Sigmoid colon (tissue), 6 donors: ENCODE measurements at regions not wholly inside any gene's neighbourhood (a gene's known extent, or its start where the extent isn't known, plus 50 kb on each side); places are given as distances from the start of the nearest gene placed in this dataset.

ENCODE experiments used
- DNase-seq: peaks from one replicate; pipeline ENCODE4 v3.0.0-alpha.2; 2019
- H3K27ac ChIP-seq, 4 donors: fragments of 200-600 bp; sonication (generic); one replicate each; pipeline ENCODE4 v1.5.1; 2016 to 2019; ENCODE audit warnings: mild to moderate bottlenecking in 1 of 4
- H3K27me3 ChIP-seq, 3 donors: fragments of 200-600 bp; sonication (generic); one replicate each; pipeline ENCODE4 v1.5.1; 2019; ENCODE audit warnings: mild to moderate bottlenecking in 1 of 3
- H3K36me3 ChIP-seq, 4 donors: fragments of 200-600 bp; sonication (generic); one replicate each; pipeline ENCODE4 v1.5.1; 2016 to 2019
- H3K4me1 ChIP-seq, 4 donors: fragments of 200-600 bp; sonication (generic); one replicate each; pipeline ENCODE4 v1.5.1; 2017 to 2019
- H3K4me3 ChIP-seq, 4 donors: fragments of 200-600 bp; sonication (generic); one replicate each; pipeline ENCODE4 v1.5.1; 2017 to 2019; ENCODE audit warnings: mild to moderate bottlenecking in 2 of 4, moderate library complexity in 1 of 4
- H3K9me3 ChIP-seq, 4 donors: fragments of 200-600 bp in 3 of 4; sonication (generic) in 3 of 4; one replicate each; pipeline versions ENCODE4 v1.5.1 to v1.6.1; 2013 to 2019
- CTCF ChIP-seq, 4 experiments: fragments of 450-650 bp in 3 of 4; fragments of 200-600 bp in 1 of 4; IDR thresholded peaks; one replicate each; pipeline ENCODE4 v1.5.1; 2016 to 2019; ENCODE audit warnings: antibody characterized with exemption in 4 of 4, mild to moderate bottlenecking in 3 of 4, moderate library complexity in 2 of 4
- EP300 ChIP-seq, 4 donors: sonication (generic); formaldehyde crosslinking; IDR thresholded peaks; one replicate each; pipeline ENCODE4 v1.6.1; 2017; ENCODE audit warnings: antibody characterized with exemption in 4 of 4
- POLR2A ChIP-seq, 2 donors: fragments of 450-650 bp; IDR thresholded peaks; one replicate each; pipeline ENCODE4 v1.6.1; 2016; ENCODE audit warnings: antibody characterized with exemption in 2 of 2, mild to moderate bottlenecking in 2 of 2, moderate library complexity in 2 of 2
- POLR2AphosphoS5 ChIP-seq, 4 donors: sonication (generic); formaldehyde crosslinking; IDR thresholded peaks; one replicate each; pipeline ENCODE4 v1.6.1; 2017; ENCODE audit warnings: antibody characterized with exemption in 4 of 4
- WGBS, 2 donors: extraction: QIAGEN DNeasy Blood & Tissue Kit; methylation state at CpG; one replicate each; pipeline ENCODE4 v1.1.7; 2013; 5-methylcytosine and 5-hydroxymethylcytosine counted together
- intact Hi-C: fragments of 100-400 bp; cut with DNase I; formaldehyde crosslinking; loops from one replicate; pipeline ENCODE4 v1.15.1; 2023
- donor health status: healthy with polysubstance abuse.
- donor health status: healthy.

- DNase-seq, result no peak
- no peak overlapping the region for H3K4me3 ChIP-seq
- intact Hi-C loops, result no loop called here
- H3K4me1 ChIP-seq, result peaks cover 0 to 28% (median 15%) of the 10 kb centered on the region in 4 donors
- peaks cover 0 to under 1% (median 0%) of the 10 kb centered on the region in 4 donors for H3K9me3 ChIP-seq
- TF ChIP-seq EP300 (IDR thresholded peaks at IDR 0.05) (no peak), POLR2AphosphoS5 (IDR thresholded peaks at IDR 0.05) (no peak), CTCF (IDR thresholded peaks at IDR 0.05) (no peak)
- no peak overlapping the region for H3K27ac ChIP-seq
- no peaks in the 10 kb centered on the region for H3K36me3 ChIP-seq
- WGBS, 2 donors, result 73 to 83% methylated on average over 3 of the region's 3 CpGs
- no peaks in the 10 kb centered on the region for H3K27me3 ChIP-seq
Measured at GRCh38 chr2:67156796-67157195, 240.3 kb upstream of the ETAA1 start.

GRCh38 chr2:67158718-67159117 lies 238.4 kb upstream of the ETAA1 start:
- Histone ChIP-seq H3K4me1 (peaks cover 0 to 33% (median 15%) of the 10 kb centered on the region in 4 donors), H3K9me3 (no peaks in the 10 kb centered on the region), H3K27me3 (no peaks in the 10 kb centered on the region), H3K27ac (peak overlapping the region in 3 of 4 donors; percentile 2 to 77 (median 12)), H3K36me3 (no peaks in the 10 kb centered on the region), H3K4me3 (no peak overlapping the region)
- DNase-seq, result no peak
- TF ChIP-seq CTCF (IDR thresholded peaks at IDR 0.05), result no peak
- no peak for TF ChIP-seq EP300 (IDR thresholded peaks at IDR 0.05)
- TF ChIP-seq POLR2A (IDR thresholded peaks at IDR 0.05), result no peak
- no peak for TF ChIP-seq POLR2AphosphoS5 (IDR thresholded peaks at IDR 0.05)
- intact Hi-C loops, result no loop called here

- Histone ChIP-seq H3K9me3 (no peaks in the 10 kb centered on the region), H3K27me3 (no peaks in the 10 kb centered on the region), H3K27ac (peak overlapping the region in 3 of 4 donors; percentile 57 to 77 (median 74)), H3K4me3 (no peak overlapping the region), H3K36me3 (no peaks in the 10 kb centered on the region), H3K4me1 (peaks cover 0 to 33% (median 15%) of the 10 kb centered on the region in 4 donors)
- WGBS, 2 donors, result 64 to 66% methylated on average over 4 of the region's 4 CpGs
- TF ChIP-seq EP300 (IDR thresholded peaks at IDR 0.05) (peak in 1 of 4 donors; percentile 50), POLR2A (IDR thresholded peaks at IDR 0.05) (no peak), CTCF (IDR thresholded peaks at IDR 0.05) (no peak), POLR2AphosphoS5 (IDR thresholded peaks at IDR 0.05) (peak in 2 of 4 donors; percentile 44 to 60)
- intact Hi-C loops, result no loop called here
- peak; percentile 68 for DNase-seq
Measured at GRCh38 chr2:67159929-67160328, 237.2 kb upstream of the ETAA1 start.

GRCh38 chr2:67164771-67165522 lies 232.2 kb upstream of the ETAA1 start:
- Histone ChIP-seq H3K27ac (no peak overlapping the region), H3K36me3 (no peaks in the 10 kb centered on the region), H3K27me3 (no peaks in the 10 kb centered on the region), H3K4me3 (no peak overlapping the region), H3K9me3 (no peaks in the 10 kb centered on the region), H3K4me1 (peaks cover 0 to 14% (median 8%) of the 10 kb centered on the region in 4 donors)
- intact Hi-C loops, result loop anchor here (1.0 to 5.0 kb wide), 2 partner anchors 12 to 37 kb away; no protein-coding TSS in a partner anchor
- TF ChIP-seq POLR2A (IDR thresholded peaks at IDR 0.05) (no peak), CTCF (IDR thresholded peaks at IDR 0.05) (no peak), POLR2AphosphoS5 (IDR thresholded peaks at IDR 0.05) (no peak), EP300 (IDR thresholded peaks at IDR 0.05) (no peak)
- DNase-seq, result no peak
- 69 to 80% methylated on average over 4 of the region's 4 CpGs for WGBS, 2 donors
